Endothelial cell of umbilical vein (primary cell): ENCODE measurements at regions not wholly inside any gene's neighbourhood (a gene's known extent, or its start where the extent isn't known, plus 50 kb on each side); places are given as distances from the start of the nearest gene placed in this dataset.

Experiments
- BruUV-seq: library from RNA; stranded (reverse); fragments of 400-500 nt; replicated peaks from 2 replicates; lab custom pipeline; 2021; lab: Mats Ljungman, UMichigan
- CTCF ChIA-PET: fragments of 300-600, 350-600 bp; sonication (Branson Sonifier 250); formaldehyde crosslinking; loops from one replicate; lab custom pipeline; 2021; ENCODE audit warnings: antibody characterized with exemption, inconsistent platforms; lab: Charles Lee
- POLR2A ChIA-PET: fragments of 300-600, 350-600 bp; sonication (Branson Sonifier 250); formaldehyde crosslinking; loops from one replicate; lab custom pipeline; 2021; ENCODE audit warnings: antibody characterized with exemption, inconsistent platforms; lab: Charles Lee
- DNase-seq: peaks from one replicate; pipeline ENCODE4 v3.0.0-alpha.2; 2011; ENCODE audit warnings: low read depth, low spot score
- FAIRE-seq: peaks from 2 replicates; lab custom pipeline; 2011; peaks lifted over from hg19 to GRCh38; lab: Jason Lieb, UNC
- H2AFZ ChIP-seq: 2 replicates; pipeline ENCODE4 v1.6.0; 2012; ENCODE audit warnings: low read depth, low read length, control low read depth, inconsistent platforms
- H3K27ac ChIP-seq: 2 replicates; pipeline ENCODE4 v1.5.1; 2011; ENCODE audit warnings: low read depth, mild to moderate bottlenecking, control low read depth, low read length, moderate library complexity; ENCODE audit not compliant: insufficient read depth
- H3K27me3 ChIP-seq, 2 experiments: 2 replicates each; pipeline versions ENCODE4 v1.6.0 to v1.6.1; 2011; ENCODE audit warnings: low read length in 2 of 2, mixed read lengths in 1 of 2; ENCODE audit not compliant: control insufficient read depth in 2 of 2, insufficient read depth in 2 of 2
- H3K36me3 ChIP-seq, 2 experiments: 2 replicates in 1 of 2; 3 replicates in 1 of 2; pipeline ENCODE4 v1.5.1; 2011; ENCODE audit warnings: low read length in 2 of 2, mild to moderate bottlenecking in 1 of 2, moderate library complexity in 1 of 2; ENCODE audit not compliant: control insufficient read depth in 2 of 2, insufficient read depth in 2 of 2; ENCODE audit errors: extremely low read depth in 1 of 2
- H3K4me1 ChIP-seq: 3 replicates; pipeline ENCODE4 v1.5.1; 2011; ENCODE audit warnings: mild to moderate bottlenecking, low read length; ENCODE audit not compliant: control insufficient read depth, insufficient read depth; ENCODE audit errors: extremely low read depth
- H3K4me2 ChIP-seq: 2 replicates; pipeline ENCODE4 v1.6.1; 2011; ENCODE audit warnings: low read length, control low read depth, mixed read lengths; ENCODE audit not compliant: insufficient read depth
- H3K4me3 ChIP-seq, 3 experiments: fragments of 200-600 bp in 1 of 3; sonication (generic), shearing (Covaris generic) in 1 of 3; replicated peaks in 1 of 3; 2 replicates each; pipeline ENCODE4 v1.5.1; 2011 to 2016; ENCODE audit warnings: control low read depth in 3 of 3, low read length in 3 of 3, mild to moderate bottlenecking in 2 of 3, inconsistent platforms in 1 of 3, low read depth in 1 of 3, moderate library complexity in 1 of 3; ENCODE audit not compliant: insufficient read depth in 1 of 3
- H3K79me2 ChIP-seq: 2 replicates; pipeline ENCODE4 v1.6.0; 2012; ENCODE audit warnings: low read length, inconsistent platforms; ENCODE audit not compliant: control insufficient read depth, insufficient read depth
- H3K9ac ChIP-seq: replicated peaks from 2 replicates; pipeline ENCODE3; 2011; ENCODE audit warnings: low read length, control low read depth; ENCODE audit not compliant: insufficient read depth; ENCODE audit errors: extremely low read depth
- H3K9me1 ChIP-seq: replicated peaks from 3 replicates; pipeline ENCODE4 v1.6.0; 2011; ENCODE audit warnings: mild to moderate bottlenecking, low read length; ENCODE audit not compliant: control insufficient read depth, insufficient read depth; ENCODE audit errors: extremely low read depth
- H3K9me3 ChIP-seq: replicated peaks from 2 replicates; pipeline ENCODE4 v1.5.1; 2012; ENCODE audit warnings: low read length, inconsistent platforms; ENCODE audit not compliant: control insufficient read depth, insufficient read depth
- H4K20me1 ChIP-seq: replicated peaks from 2 replicates; pipeline ENCODE3; 2011; ENCODE audit warnings: mild to moderate bottlenecking, low read length; ENCODE audit not compliant: control insufficient read depth, insufficient read depth; ENCODE audit errors: extremely low read depth
- EZH2 ChIP-seq: IDR thresholded peaks from 2 replicates; pipeline ENCODE4 v1.6.1; 2012; ENCODE audit warnings: borderline replicate concordance, low read depth, mild to moderate bottlenecking, moderate library complexity, low read length, inconsistent platforms; ENCODE audit not compliant: severe bottlenecking
- FOS ChIP-seq: IDR thresholded peaks from 2 replicates; pipeline ENCODE4 v1.6.1; 2011; ENCODE audit warnings: mild to moderate bottlenecking, low read length, moderate library complexity, borderline replicate concordance; ENCODE audit not compliant: insufficient read depth
- GATA2 ChIP-seq: IDR thresholded peaks from 2 replicates; pipeline ENCODE4 v1.7.0; 2011; ENCODE audit warnings: low read depth, mild to moderate bottlenecking, moderate library complexity, mixed read lengths, low read length; ENCODE audit not compliant: insufficient read length, insufficient read depth
- JUN ChIP-seq: IDR thresholded peaks from 2 replicates; pipeline ENCODE4 v1.6.1; 2011; ENCODE audit warnings: borderline replicate concordance, low read depth; ENCODE audit not compliant: insufficient read length, insufficient read depth
- MYC ChIP-seq: IDR thresholded peaks from one replicate; pipeline ENCODE4 v1.6.1; 2011; ENCODE audit warnings: mild to moderate bottlenecking, low read depth, low read length
- POLR2A ChIP-seq: IDR thresholded peaks from 2 replicates; pipeline ENCODE4 v1.6.1; 2012; ENCODE audit warnings: low read depth, mild to moderate bottlenecking, control low read depth, low read length
- POLR2AphosphoS5 ChIP-seq: IDR thresholded peaks from 2 replicates; pipeline ENCODE4 v1.6.1; 2012; ENCODE audit warnings: low read depth, mild to moderate bottlenecking, control low read depth, low read length, moderate library complexity; ENCODE audit not compliant: insufficient read depth
- dilution Hi-C: fragments of 300-500 bp; cut with MboI; formaldehyde crosslinking; loops from one replicate; pipeline ENCODE4 v1.15.0; 2019; ENCODE audit warnings: low sequenced_read_pairs; ENCODE audit not compliant: extremely low pct_ligation_motif_present
- intact Hi-C: fragments of 100-400 bp; cut with micrococcal nuclease; formaldehyde crosslinking; loops from one replicate; pipeline ENCODE4 v1.10.0; 2022
- TF ChIP-seq, protein P1 (sequence below), 2 donors: IDR thresholded peaks; 1 replicate in 1 of 2; 2 replicates in 1 of 2; pipeline ENCODE4 v1.5.1; 2011; ENCODE audit warnings: low read length in 2 of 2, mild to moderate bottlenecking in 2 of 2, moderate library complexity in 2 of 2, control low read depth in 1 of 2, inconsistent platforms in 1 of 2, low read depth in 1 of 2; ENCODE audit not compliant: insufficient read depth in 1 of 2; ENCODE audit errors: extremely low read depth in 1 of 2
- TF ChIP-seq, protein P2 (sequence below): IDR thresholded peaks from 2 replicates; pipeline ENCODE4 v1.6.1; 2011; ENCODE audit not compliant: insufficient read depth, insufficient read length

DNA sequence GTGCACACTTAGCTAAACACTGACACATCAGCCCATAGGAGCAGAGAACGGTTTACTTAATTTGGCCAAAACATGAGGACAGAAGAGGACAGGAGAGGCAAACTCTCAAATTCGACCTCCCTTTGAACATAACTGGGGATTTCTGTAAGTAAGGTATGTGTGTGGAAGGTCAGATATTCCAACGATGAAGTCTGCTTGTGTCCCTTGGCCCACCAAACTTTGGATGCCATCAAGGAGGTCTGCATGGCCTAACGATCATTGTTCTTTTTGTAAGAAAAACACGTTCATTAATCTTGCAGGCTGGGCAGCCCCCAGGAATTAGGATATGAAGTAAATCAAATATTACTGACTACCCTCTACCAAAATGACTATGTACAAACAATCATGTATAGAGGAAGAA is 908.5 kb upstream of the ATXN7L3B start:
- Histone ChIP-seq H3K4me1 (no peaks in the 10 kb centered on the region), H2AFZ (no peak overlapping the region), H3K9me1 (no peaks in the 10 kb centered on the region), H3K36me3 (no peaks in the 10 kb centered on the region), H3K9ac (no peak overlapping the region), H3K79me2 (no peaks in the 10 kb centered on the region), H3K27me3 (no peaks in the 10 kb centered on the region), H3K4me2 (no peak overlapping the region), H4K20me1 (no peaks in the 10 kb centered on the region), H3K9me3 (no peaks in the 10 kb centered on the region), H3K4me3 (no peak overlapping the region), H3K27ac (no peak overlapping the region)
- CTCF ChIA-PET = no interaction called here
- POLR2A ChIA-PET = no interaction called here
- TF ChIP-seq POLR2A (no peak), GATA2 (no peak), FOS (no peak), EZH2 (no peak), MYC (no peak), POLR2AphosphoS5 (no peak), JUN (no peak)
- TF ChIP-seq, protein P1, sequence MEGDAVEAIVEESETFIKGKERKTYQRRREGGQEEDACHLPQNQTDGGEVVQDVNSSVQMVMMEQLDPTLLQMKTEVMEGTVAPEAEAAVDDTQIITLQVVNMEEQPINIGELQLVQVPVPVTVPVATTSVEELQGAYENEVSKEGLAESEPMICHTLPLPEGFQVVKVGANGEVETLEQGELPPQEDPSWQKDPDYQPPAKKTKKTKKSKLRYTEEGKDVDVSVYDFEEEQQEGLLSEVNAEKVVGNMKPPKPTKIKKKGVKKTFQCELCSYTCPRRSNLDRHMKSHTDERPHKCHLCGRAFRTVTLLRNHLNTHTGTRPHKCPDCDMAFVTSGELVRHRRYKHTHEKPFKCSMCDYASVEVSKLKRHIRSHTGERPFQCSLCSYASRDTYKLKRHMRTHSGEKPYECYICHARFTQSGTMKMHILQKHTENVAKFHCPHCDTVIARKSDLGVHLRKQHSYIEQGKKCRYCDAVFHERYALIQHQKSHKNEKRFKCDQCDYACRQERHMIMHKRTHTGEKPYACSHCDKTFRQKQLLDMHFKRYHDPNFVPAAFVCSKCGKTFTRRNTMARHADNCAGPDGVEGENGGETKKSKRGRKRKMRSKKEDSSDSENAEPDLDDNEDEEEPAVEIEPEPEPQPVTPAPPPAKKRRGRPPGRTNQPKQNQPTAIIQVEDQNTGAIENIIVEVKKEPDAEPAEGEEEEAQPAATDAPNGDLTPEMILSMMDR (IDR thresholded peaks at IDR 0.05; ENCODE audit: extremely low read depth in 1 of 2, insufficient read depth in 1 of 2, low read depth in 1 of 2, low read length in 2 of 2) = no peak
- TF ChIP-seq, protein P2, sequence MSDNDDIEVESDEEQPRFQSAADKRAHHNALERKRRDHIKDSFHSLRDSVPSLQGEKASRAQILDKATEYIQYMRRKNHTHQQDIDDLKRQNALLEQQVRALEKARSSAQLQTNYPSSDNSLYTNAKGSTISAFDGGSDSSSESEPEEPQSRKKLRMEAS = no peak
- dilution Hi-C loops = no loop called here
- DNase-seq (no peak), FAIRE-seq (no peak)
- BruUV-seq = no TSS peak
- intact Hi-C loops = no loop called here
